ENCODE measurements at regions not wholly inside any gene's neighbourhood (a gene's known extent, or its start where the extent isn't known, plus 50 kb on each side); places are given as distances from the start of the nearest gene placed in this dataset.

- H3K36me3 ChIP-seq (ENCODE audit: low read depth), result no peaks in the 10 kb centered on the region
- H3K27ac ChIP-seq, result no peak overlapping the region
- no peaks in the 10 kb centered on the region for H3K27me3 ChIP-seq (replicated peaks; ENCODE audit: insufficient read depth)
- in situ Hi-C loops (cut with MboI), result no loop called here
- H3K9me2 ChIP-seq (ENCODE audit: insufficient read depth), result no peaks in the 10 kb centered on the region
- no peaks in the 10 kb centered on the region for H3F3A ChIP-seq (ENCODE audit: insufficient read depth)
- no peak for TF ChIP-seq EZH2phosphoT487 (IDR thresholded peaks at IDR 0.05; ENCODE audit: insufficient read depth, low read depth)
- no peak for TF ChIP-seq EZH2 (IDR thresholded peaks at IDR 0.05; ENCODE audit: insufficient read depth, poor library complexity, severe bottlenecking)
- H3K9ac ChIP-seq, result no peak overlapping the region
- no peaks in the 10 kb centered on the region for H3K79me2 ChIP-seq (ENCODE audit: insufficient read depth)
- no peaks in the 10 kb centered on the region for H3K9me3 ChIP-seq (ENCODE audit: low read depth)
- no peak overlapping the region for H2AFZ ChIP-seq
- no peaks in the 10 kb centered on the region for H3K4me1 ChIP-seq (ENCODE audit: insufficient read depth)
- no peaks in the 10 kb centered on the region for H4K20me1 ChIP-seq (ENCODE audit: insufficient read depth)
- WGBS, 2 experiments (ENCODE audit: low coverage in 1 of 2, low lambda C conversion rate in 2 of 2, missing lambda C conversion rate in 2 of 2), result 47 to 54% methylated on average over 4 of the region's 4 CpGs
- DNase-seq, result no peak
- H3K4me2 ChIP-seq (ENCODE audit: unreplicated experiment), result no peak overlapping the region
- H3K4me3 ChIP-seq, result no peak overlapping the region
Observed at GRCh38 chr15:98131924-98132323, 171.4 kb downstream of the ARRDC4 start.

GRCh38 chr15:98134905-98135304 is 174.4 kb downstream of the ARRDC4 start:
- Histone ChIP-seq H3K9me3 (ENCODE audit: low read depth) (no peaks in the 10 kb centered on the region), H3K27ac (no peak overlapping the region), H3K4me1 (ENCODE audit: insufficient read depth) (no peaks in the 10 kb centered on the region), H4K20me1 (ENCODE audit: insufficient read depth) (no peaks in the 10 kb centered on the region), H3K9me2 (ENCODE audit: insufficient read depth) (no peaks in the 10 kb centered on the region), H3K27me3 (replicated peaks; ENCODE audit: insufficient read depth) (no peaks in the 10 kb centered on the region), H3K4me2 (ENCODE audit: unreplicated experiment) (no peak overlapping the region), H3K4me3 (no peak overlapping the region), H3F3A (ENCODE audit: insufficient read depth) (no peaks in the 10 kb centered on the region), H2AFZ (no peak overlapping the region), H3K79me2 (ENCODE audit: insufficient read depth) (no peaks in the 10 kb centered on the region), H3K36me3 (ENCODE audit: low read depth) (no peaks in the 10 kb centered on the region), H3K9ac (no peak overlapping the region)
- DNase-seq, result no peak
- no peak for TF ChIP-seq EZH2phosphoT487 (IDR thresholded peaks at IDR 0.05; ENCODE audit: insufficient read depth, low read depth)
- TF ChIP-seq EZH2 (IDR thresholded peaks at IDR 0.05; ENCODE audit: insufficient read depth, poor library complexity, severe bottlenecking), result no peak
- WGBS, 2 experiments (ENCODE audit: low coverage in 1 of 2, low lambda C conversion rate in 2 of 2, missing lambda C conversion rate in 2 of 2), result 52 to 60% methylated on average over 7 of the region's 7 CpGs
- in situ Hi-C loops (cut with MboI), result no loop called here

GRCh38 chr15:98138910-98139309 is 178.4 kb downstream of the ARRDC4 start:
- H2AFZ ChIP-seq, result no peak overlapping the region
- 75 to 82% methylated on average over 6 of the region's 6 CpGs for WGBS, 2 experiments (ENCODE audit: low coverage in 1 of 2, low lambda C conversion rate in 2 of 2, missing lambda C conversion rate in 2 of 2)

GRCh38 chr15:98139337-98139736 is 178.8 kb downstream of the ARRDC4 start:
- no peaks in the 10 kb centered on the region for H3K9me2 ChIP-seq (ENCODE audit: insufficient read depth)
- 84 to 86% methylated on average over 4 of the region's 4 CpGs for WGBS, 2 experiments (ENCODE audit: low coverage in 1 of 2, low lambda C conversion rate in 2 of 2, missing lambda C conversion rate in 2 of 2)
- H3K9me3 ChIP-seq (ENCODE audit: low read depth), result no peaks in the 10 kb centered on the region
- no peak overlapping the region for H3K27ac ChIP-seq
- no peaks in the 10 kb centered on the region for H3K79me2 ChIP-seq (ENCODE audit: insufficient read depth)
- H3K36me3 ChIP-seq (ENCODE audit: low read depth), result no peaks in the 10 kb centered on the region
- H2AFZ ChIP-seq, result no peak overlapping the region
- in situ Hi-C loops (cut with MboI), result no loop called here
- H4K20me1 ChIP-seq (ENCODE audit: insufficient read depth), result no peaks in the 10 kb centered on the region
- no peak overlapping the region for H3K4me3 ChIP-seq
- no peak overlapping the region for H3K9ac ChIP-seq
- no peak for DNase-seq
- no peaks in the 10 kb centered on the region for H3F3A ChIP-seq (ENCODE audit: insufficient read depth)
- H3K27me3 ChIP-seq (replicated peaks; ENCODE audit: insufficient read depth), result no peaks in the 10 kb centered on the region
- TF ChIP-seq EZH2phosphoT487 (IDR thresholded peaks at IDR 0.05; ENCODE audit: insufficient read depth, low read depth) (no peak), EZH2 (IDR thresholded peaks at IDR 0.05; ENCODE audit: insufficient read depth, poor library complexity, severe bottlenecking) (no peak)
- no peaks in the 10 kb centered on the region for H3K4me1 ChIP-seq (ENCODE audit: insufficient read depth)
- H3K4me2 ChIP-seq (ENCODE audit: unreplicated experiment), result no peak overlapping the region

More at GRCh38 chr15:98138910-98139309, 178.4 kb downstream of the ARRDC4 start:
- Histone ChIP-seq H3K4me3 (no peak overlapping the region), H3K36me3 (ENCODE audit: low read depth) (no peaks in the 10 kb centered on the region), H3K79me2 (ENCODE audit: insufficient read depth) (no peaks in the 10 kb centered on the region), H3K9me2 (ENCODE audit: insufficient read depth) (no peaks in the 10 kb centered on the region), H3K9me3 (ENCODE audit: low read depth) (no peaks in the 10 kb centered on the region), H4K20me1 (ENCODE audit: insufficient read depth) (no peaks in the 10 kb centered on the region), H3K27me3 (replicated peaks; ENCODE audit: insufficient read depth) (no peaks in the 10 kb centered on the region), H3K9ac (no peak overlapping the region), H3K27ac (no peak overlapping the region), H3K4me1 (ENCODE audit: insufficient read depth) (no peaks in the 10 kb centered on the region), H3F3A (ENCODE audit: insufficient read depth) (no peaks in the 10 kb centered on the region), H3K4me2 (ENCODE audit: unreplicated experiment) (no peak overlapping the region)
- no peak for TF ChIP-seq EZH2 (IDR thresholded peaks at IDR 0.05; ENCODE audit: insufficient read depth, poor library complexity, severe bottlenecking)
- no peak for TF ChIP-seq EZH2phosphoT487 (IDR thresholded peaks at IDR 0.05; ENCODE audit: insufficient read depth, low read depth)
- in situ Hi-C loops (cut with MboI), result no loop called here
- no peak for DNase-seq

GRCh38 chr15:98142572-98142971 is 182.1 kb downstream of the ARRDC4 start:
- Histone ChIP-seq H3K9me2 (ENCODE audit: insufficient read depth) (no peaks in the 10 kb centered on the region), H3F3A (ENCODE audit: insufficient read depth) (no peaks in the 10 kb centered on the region), H2AFZ (no peak overlapping the region), H3K4me2 (ENCODE audit: unreplicated experiment) (no peak overlapping the region), H3K79me2 (ENCODE audit: insufficient read depth) (no peaks in the 10 kb centered on the region), H3K27ac (no peak overlapping the region), H3K4me3 (no peak overlapping the region), H4K20me1 (ENCODE audit: insufficient read depth) (no peaks in the 10 kb centered on the region), H3K9me3 (ENCODE audit: low read depth) (no peaks in the 10 kb centered on the region), H3K36me3 (ENCODE audit: low read depth) (no peaks in the 10 kb centered on the region), H3K4me1 (ENCODE audit: insufficient read depth) (no peaks in the 10 kb centered on the region), H3K27me3 (replicated peaks; ENCODE audit: insufficient read depth) (no peaks in the 10 kb centered on the region), H3K9ac (no peak overlapping the region)
- TF ChIP-seq EZH2phosphoT487 (IDR thresholded peaks at IDR 0.05; ENCODE audit: insufficient read depth, low read depth), result no peak
- TF ChIP-seq EZH2 (IDR thresholded peaks at IDR 0.05; ENCODE audit: insufficient read depth, poor library complexity, severe bottlenecking), result no peak
- in situ Hi-C loops (cut with MboI), result no loop called here
- DNase-seq, result no peak
- WGBS, 2 experiments (ENCODE audit: low coverage in 1 of 2, low lambda C conversion rate in 2 of 2, missing lambda C conversion rate in 2 of 2), result 64 to 71% methylated on average over 2 of the region's 2 CpGs
